GM12891 (cell line): ENCODE measurements at regions not wholly inside any gene's neighbourhood (a gene's known extent, or its start where the extent isn't known, plus 50 kb on each side); places are given as distances from the start of the nearest gene placed in this dataset.
"Not testable (repeated sequence)": the region's sequence is repeated elsewhere in the genome, so short reads cannot be mapped to it uniquely, and the experiment has no call there.

Source experiments
- POLR2A ChIP-seq: IDR thresholded peaks from 2 replicates; pipeline ENCODE4 v1.6.1; 2011; ENCODE audit warnings: low read depth, low read length, control low read depth
- POLR2AphosphoS5 ChIP-seq: IDR thresholded peaks from 2 replicates; pipeline ENCODE4 v1.6.1; 2011; ENCODE audit warnings: low read depth, low read length, control low read depth
- SPI1 ChIP-seq: IDR thresholded peaks from 2 replicates; pipeline ENCODE4 v1.6.1; 2011; ENCODE audit warnings: low read depth, low read length, control low read depth
- TAF1 ChIP-seq: IDR thresholded peaks from 2 replicates; pipeline ENCODE4 v1.6.1; 2011; ENCODE audit warnings: low read depth, low read length, control low read depth

DNA sequence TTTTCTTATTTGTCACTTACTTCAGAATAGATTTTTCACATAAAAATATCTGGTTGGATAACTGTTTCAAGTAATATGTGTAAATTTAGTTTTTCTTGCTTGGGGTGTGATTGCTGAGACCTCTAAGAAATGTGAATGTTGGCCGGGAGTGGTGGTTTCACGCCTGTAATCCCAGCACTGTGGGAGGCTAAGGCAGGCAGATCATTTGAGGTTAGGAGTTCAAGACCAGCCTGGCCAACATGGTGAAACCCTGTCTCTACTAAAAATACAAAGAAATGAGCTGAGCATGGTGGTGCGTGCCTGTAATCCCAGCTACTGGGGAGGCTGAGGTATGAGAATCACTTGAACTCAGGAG, 161.5 kb downstream of the REEP3 start:
- not testable (repeated sequence) for TF ChIP-seq POLR2A, POLR2AphosphoS5, SPI1, TAF1
